H9 (cell line): ENCODE measurements at regions not wholly inside any gene's neighbourhood (a gene's known extent, or its start where the extent isn't known, plus 50 kb on each side); places are given as distances from the start of the nearest gene placed in this dataset.

Experiments
- DNase-seq: peaks from one replicate; pipeline ENCODE4 v3.0.0-alpha.2; 2017
- H2AFZ ChIP-seq: one replicate; pipeline ENCODE4 v1.6.1; 2013; ENCODE audit warnings: mild to moderate bottlenecking, low read length, control low read depth, moderate library complexity
- H2AK5ac ChIP-seq: 2 replicates; pipeline ENCODE4 v1.6.1; 2013; ENCODE audit warnings: low read length, control low read depth, mixed read lengths; ENCODE audit not compliant: insufficient read length
- H2BK120ac ChIP-seq: one replicate; pipeline ENCODE4 v1.6.1; 2013; ENCODE audit warnings: low read depth, mild to moderate bottlenecking, low read length, control low read depth, inconsistent platforms; ENCODE audit not compliant: poor library complexity, severe bottlenecking
- H2BK12ac ChIP-seq: 2 replicates; pipeline ENCODE4 v1.6.1; 2013; ENCODE audit warnings: low read length, control low read depth, mixed read lengths, low read depth; ENCODE audit not compliant: insufficient read length
- H2BK15ac ChIP-seq: 2 replicates; pipeline ENCODE4 v1.6.1; 2013; ENCODE audit warnings: low read depth, low read length, control low read depth
- H2BK20ac ChIP-seq: one replicate; pipeline ENCODE4 v1.6.1; 2013; ENCODE audit warnings: low read depth, mild to moderate bottlenecking, low read length, control low read depth, inconsistent platforms; ENCODE audit not compliant: poor library complexity, severe bottlenecking
- H2BK5ac ChIP-seq: 2 replicates; pipeline ENCODE4 v1.6.1; 2013; ENCODE audit warnings: low read length, control low read depth, mixed read lengths; ENCODE audit not compliant: insufficient read length
- H3K14ac ChIP-seq: 2 replicates; pipeline ENCODE4 v1.6.1; 2013; ENCODE audit warnings: low read length, control low read depth; ENCODE audit not compliant: insufficient read depth
- H3K18ac ChIP-seq: 2 replicates; pipeline ENCODE4 v1.6.1; 2013; ENCODE audit warnings: low read depth, mild to moderate bottlenecking, mixed read lengths, low read length, control low read depth; ENCODE audit not compliant: insufficient read length
- H3K23ac ChIP-seq: 2 replicates; pipeline ENCODE4 v1.6.1; 2013; ENCODE audit warnings: low read length, control low read depth, mixed read lengths, low read depth; ENCODE audit not compliant: insufficient read length
- H3K23me2 ChIP-seq: 2 replicates; pipeline ENCODE4 v1.6.1; 2013; ENCODE audit warnings: low read depth, mild to moderate bottlenecking, mixed read lengths, low read length, control low read depth; ENCODE audit not compliant: insufficient read length, poor library complexity, severe bottlenecking
- H3K27ac ChIP-seq: 2 replicates; pipeline ENCODE4 v1.5.1; 2013; ENCODE audit warnings: low read length, control low read depth, mixed read lengths, low read depth; ENCODE audit not compliant: insufficient read length
- H3K27me3 ChIP-seq: 2 replicates; pipeline ENCODE4 v1.6.1; 2013; ENCODE audit warnings: low read length, control low read depth, inconsistent platforms; ENCODE audit not compliant: insufficient read depth
- H3K4ac ChIP-seq: 2 replicates; pipeline ENCODE4 v1.6.1; 2013; ENCODE audit warnings: low read depth, mild to moderate bottlenecking, control low read depth, inconsistent platforms, low read length, moderate library complexity
- H3K4me1 ChIP-seq: 2 replicates; pipeline ENCODE4 v1.6.1; 2013; ENCODE audit warnings: low read length, control low read depth, inconsistent platforms; ENCODE audit not compliant: insufficient read depth
- H3K4me2 ChIP-seq: 2 replicates; pipeline ENCODE4 v1.6.1; 2013; ENCODE audit warnings: low read length, control low read depth, mixed read lengths; ENCODE audit not compliant: insufficient read length, insufficient read depth
- H3K56ac ChIP-seq: 2 replicates; pipeline ENCODE4 v1.6.1; 2013; ENCODE audit warnings: low read depth, mild to moderate bottlenecking, mixed read lengths, low read length, control low read depth; ENCODE audit not compliant: insufficient read length
- H3K79me1 ChIP-seq: 2 replicates; pipeline ENCODE4 v1.6.1; 2013; ENCODE audit warnings: low read depth, mild to moderate bottlenecking, moderate library complexity, low read length, control low read depth, inconsistent platforms; ENCODE audit not compliant: insufficient read depth, poor library complexity, severe bottlenecking
- H3K79me2 ChIP-seq: 2 replicates; pipeline ENCODE4 v1.6.1; 2013; ENCODE audit warnings: low read length, control low read depth, inconsistent platforms; ENCODE audit not compliant: insufficient read depth
- H3K9ac ChIP-seq: 2 replicates; pipeline ENCODE4 v1.6.1; 2013; ENCODE audit warnings: low read length, control low read depth, mixed read lengths; ENCODE audit not compliant: insufficient read length; ENCODE audit errors: extremely low read depth
- H3K9me3 ChIP-seq: one replicate; pipeline ENCODE4 v1.6.1; 2013; ENCODE audit warnings: low read depth, low read length, inconsistent platforms; ENCODE audit not compliant: control insufficient read depth
- H3T11ph ChIP-seq: one replicate; pipeline ENCODE4 v1.6.1; 2013; ENCODE audit warnings: mild to moderate bottlenecking, low read length, control low read depth, inconsistent platforms
- H4K20me1 ChIP-seq: one replicate; pipeline ENCODE4 v1.6.1; 2013; ENCODE audit not compliant: control insufficient read depth, insufficient read length, insufficient read depth
- H4K5ac ChIP-seq: 2 replicates; pipeline ENCODE4 v1.6.1; 2013; ENCODE audit warnings: low read depth, mild to moderate bottlenecking, mixed read lengths, low read length, control low read depth; ENCODE audit not compliant: insufficient read length
- H4K8ac ChIP-seq: replicated peaks from 2 replicates; pipeline ENCODE4 v1.6.1; 2013; ENCODE audit warnings: low read length, control low read depth, mixed read lengths, low read depth; ENCODE audit not compliant: insufficient read length
- H4K91ac ChIP-seq: 2 replicates; pipeline ENCODE4 v1.6.1; 2013; ENCODE audit warnings: low read depth, mild to moderate bottlenecking, moderate library complexity, mixed read lengths, low read length, control low read depth; ENCODE audit not compliant: insufficient read length
- H3K27ac Mint-ChIP-seq, 3 experiments: 2 replicates in 2 of 3; 3 replicates in 1 of 3; pipeline ENCODE4 v1.8.0; 2020 to 2021; ENCODE audit warnings: mixed read lengths in 3 of 3, mild to moderate bottlenecking in 1 of 3, moderate library complexity in 1 of 3
- H3K27me3 Mint-ChIP-seq: 2 replicates; pipeline ENCODE4 v1.8.0; 2021; ENCODE audit warnings: low read depth, mild to moderate bottlenecking, moderate library complexity, mixed read lengths
- H3K36me3 Mint-ChIP-seq, 3 experiments: 2 replicates in 2 of 3; 3 replicates in 1 of 3; pipeline ENCODE4 v1.8.0; 2020 to 2021; ENCODE audit warnings: low read depth in 3 of 3, mixed read lengths in 3 of 3; ENCODE audit not compliant: insufficient read depth in 1 of 3
- H3K4me1 Mint-ChIP-seq, 2 experiments: 2 replicates each; pipeline ENCODE4 v1.8.0; 2020; ENCODE audit warnings: mixed read lengths in 2 of 2
- H3K4me3 Mint-ChIP-seq, 2 experiments: 2 replicates in 1 of 2; 3 replicates in 1 of 2; pipeline ENCODE4 v1.8.0; 2020 to 2021; ENCODE audit warnings: mild to moderate bottlenecking in 2 of 2, mixed read lengths in 2 of 2, moderate library complexity in 1 of 2
- H3K9me3 Mint-ChIP-seq, 2 experiments: 2 replicates in 1 of 2; 3 replicates in 1 of 2; pipeline ENCODE4 v1.8.0; 2020; ENCODE audit warnings: mild to moderate bottlenecking in 2 of 2, mixed read lengths in 2 of 2, moderate library complexity in 1 of 2
- WGBS: extraction: QIAGEN DNeasy Blood & Tissue Kit; methylation state at CpG from one replicate; pipeline ENCODE4 v1.1.7; 2013; ENCODE audit warnings: missing lambda C conversion rate, low lambda C conversion rate, mixed read lengths; ENCODE audit not compliant: insufficient read length; ENCODE audit errors: extremely low coverage; 5-methylcytosine and 5-hydroxymethylcytosine counted together
- TF ChIP-seq, protein P1 (sequence below): fragments of 200-600 bp; sonication (generic); conservative IDR thresholded peaks from 3 replicates; pipeline ENCODE4 v1.8.0; 2021; ENCODE audit warnings: antibody characterized with exemption, mild to moderate bottlenecking

DNA sequence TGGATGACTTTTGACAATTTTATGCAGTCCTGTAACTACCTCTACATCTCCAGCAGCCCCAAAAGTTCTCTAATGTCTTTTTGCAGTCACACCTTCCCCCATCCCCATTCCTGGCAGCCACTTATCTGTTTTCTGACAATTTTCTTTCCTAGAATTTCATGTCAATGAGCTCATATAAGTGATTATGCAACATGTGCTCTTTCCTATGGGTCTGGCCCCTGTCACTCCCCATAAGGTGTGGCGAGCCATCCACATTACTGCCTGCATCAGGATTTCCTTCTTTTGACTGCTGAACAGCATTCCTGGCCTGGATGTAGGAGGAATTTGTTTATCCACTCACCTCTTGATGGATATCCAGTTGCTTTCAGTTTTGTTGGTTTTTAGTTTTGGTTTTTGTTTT is 146.7 kb upstream of the MGMT start:
- H3T11ph ChIP-seq: no peak overlapping the region
- Mint-ChIP-seq H3K4me3 (no peak overlapping the region), H3K36me3 (peaks cover 0 to 5% (median 3%) of the 10 kb centered on the region in 3 experiments; a peak in 3 of 7 replicates), H3K27me3 (peaks cover 2% of the 10 kb centered on the region), H3K9me3 (peaks cover 4 to 20% of the 10 kb centered on the region in 2 experiments; a peak in 4 of 5 replicates), H3K27ac (no peak overlapping the region), H3K4me1 (peaks cover 12 to 22% of the 10 kb centered on the region in 2 experiments)
- H2BK5ac ChIP-seq: no peak overlapping the region
- no peak overlapping the region for H3K27ac ChIP-seq
- no peak overlapping the region for H4K91ac ChIP-seq
- no peak overlapping the region for H2BK12ac ChIP-seq
- no peaks in the 10 kb centered on the region for H3K27me3 ChIP-seq
- no peaks in the 10 kb centered on the region for H4K20me1 ChIP-seq
- H4K8ac ChIP-seq: no peak overlapping the region
- no peak overlapping the region for H3K18ac ChIP-seq
- no peak overlapping the region for H2BK15ac ChIP-seq
- no peak overlapping the region for H3K9ac ChIP-seq
- H3K14ac ChIP-seq: no peak overlapping the region
- no peak overlapping the region for H2AFZ ChIP-seq
- no peaks in the 10 kb centered on the region for H3K79me2 ChIP-seq
- WGBS: no CpG with 5 or more reads among the region's 1 CpG
- H3K9me3 ChIP-seq: no peaks in the 10 kb centered on the region
- H3K23ac ChIP-seq: no peak overlapping the region
- H3K4me2 ChIP-seq: no peak overlapping the region
- no peaks in the 10 kb centered on the region for H3K23me2 ChIP-seq
- TF ChIP-seq, protein P1, sequence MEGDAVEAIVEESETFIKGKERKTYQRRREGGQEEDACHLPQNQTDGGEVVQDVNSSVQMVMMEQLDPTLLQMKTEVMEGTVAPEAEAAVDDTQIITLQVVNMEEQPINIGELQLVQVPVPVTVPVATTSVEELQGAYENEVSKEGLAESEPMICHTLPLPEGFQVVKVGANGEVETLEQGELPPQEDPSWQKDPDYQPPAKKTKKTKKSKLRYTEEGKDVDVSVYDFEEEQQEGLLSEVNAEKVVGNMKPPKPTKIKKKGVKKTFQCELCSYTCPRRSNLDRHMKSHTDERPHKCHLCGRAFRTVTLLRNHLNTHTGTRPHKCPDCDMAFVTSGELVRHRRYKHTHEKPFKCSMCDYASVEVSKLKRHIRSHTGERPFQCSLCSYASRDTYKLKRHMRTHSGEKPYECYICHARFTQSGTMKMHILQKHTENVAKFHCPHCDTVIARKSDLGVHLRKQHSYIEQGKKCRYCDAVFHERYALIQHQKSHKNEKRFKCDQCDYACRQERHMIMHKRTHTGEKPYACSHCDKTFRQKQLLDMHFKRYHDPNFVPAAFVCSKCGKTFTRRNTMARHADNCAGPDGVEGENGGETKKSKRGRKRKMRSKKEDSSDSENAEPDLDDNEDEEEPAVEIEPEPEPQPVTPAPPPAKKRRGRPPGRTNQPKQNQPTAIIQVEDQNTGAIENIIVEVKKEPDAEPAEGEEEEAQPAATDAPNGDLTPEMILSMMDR: no peak
- H3K4ac ChIP-seq: no peak overlapping the region
- no peak overlapping the region for H2BK120ac ChIP-seq
- peaks cover 2% of the 10 kb centered on the region; the same call in 1 of the 2 replicates for H3K4me1 ChIP-seq
- no peak overlapping the region for H4K5ac ChIP-seq
- no peak for DNase-seq
- no peak overlapping the region for H2BK20ac ChIP-seq
- no peak overlapping the region for H3K56ac ChIP-seq
- H3K79me1 ChIP-seq: no peaks in the 10 kb centered on the region
- H2AK5ac ChIP-seq: no peak overlapping the region
